Keratinocyte (primary cell): ENCODE measurements at regions not wholly inside any gene's neighbourhood (a gene's known extent, or its start where the extent isn't known, plus 50 kb on each side); places are given as distances from the start of the nearest gene placed in this dataset.

Experiments
- EZH2 ChIP-seq: IDR thresholded peaks from one replicate; pipeline ENCODE4 v1.6.1; 2012; ENCODE audit warnings: inconsistent platforms, mild to moderate bottlenecking, low read length, moderate library complexity
- TF ChIP-seq, protein P1 (sequence below), 3 experiments: IDR thresholded peaks in 1 of 3; conservative IDR thresholded peaks in 1 of 3; optimal IDR thresholded peaks in 1 of 3; 2 replicates in 2 of 3; 3 replicates in 1 of 3; pipeline versions ENCODE3 to v1.5.1; 2011; ENCODE audit warnings: low read length in 3 of 3, mild to moderate bottlenecking in 3 of 3, moderate library complexity in 2 of 3, control low read depth in 1 of 3, inconsistent platforms in 1 of 3; ENCODE audit not compliant: insufficient read depth in 2 of 3; ENCODE audit errors: extremely low read depth in 1 of 3

DNA sequence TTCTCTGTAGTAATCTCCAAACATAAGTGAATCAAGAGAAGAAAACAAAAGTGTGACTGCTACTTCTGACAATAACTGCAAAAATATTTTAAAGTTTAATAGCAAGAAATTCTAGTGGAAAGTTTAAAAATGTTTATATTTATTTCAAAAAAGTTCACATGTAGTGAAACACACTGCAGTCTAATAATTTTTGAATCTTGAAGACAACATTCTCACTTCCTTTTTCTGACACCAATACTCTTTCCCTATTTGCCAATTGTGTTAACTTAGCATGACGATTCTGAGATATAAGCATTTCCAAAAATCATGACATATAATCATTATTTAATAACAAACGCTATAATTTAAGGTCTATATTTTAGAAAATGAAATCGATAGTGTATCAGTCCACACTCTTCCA, 429.1 kb upstream of the PKDCC start:
- TF ChIP-seq, protein P1, sequence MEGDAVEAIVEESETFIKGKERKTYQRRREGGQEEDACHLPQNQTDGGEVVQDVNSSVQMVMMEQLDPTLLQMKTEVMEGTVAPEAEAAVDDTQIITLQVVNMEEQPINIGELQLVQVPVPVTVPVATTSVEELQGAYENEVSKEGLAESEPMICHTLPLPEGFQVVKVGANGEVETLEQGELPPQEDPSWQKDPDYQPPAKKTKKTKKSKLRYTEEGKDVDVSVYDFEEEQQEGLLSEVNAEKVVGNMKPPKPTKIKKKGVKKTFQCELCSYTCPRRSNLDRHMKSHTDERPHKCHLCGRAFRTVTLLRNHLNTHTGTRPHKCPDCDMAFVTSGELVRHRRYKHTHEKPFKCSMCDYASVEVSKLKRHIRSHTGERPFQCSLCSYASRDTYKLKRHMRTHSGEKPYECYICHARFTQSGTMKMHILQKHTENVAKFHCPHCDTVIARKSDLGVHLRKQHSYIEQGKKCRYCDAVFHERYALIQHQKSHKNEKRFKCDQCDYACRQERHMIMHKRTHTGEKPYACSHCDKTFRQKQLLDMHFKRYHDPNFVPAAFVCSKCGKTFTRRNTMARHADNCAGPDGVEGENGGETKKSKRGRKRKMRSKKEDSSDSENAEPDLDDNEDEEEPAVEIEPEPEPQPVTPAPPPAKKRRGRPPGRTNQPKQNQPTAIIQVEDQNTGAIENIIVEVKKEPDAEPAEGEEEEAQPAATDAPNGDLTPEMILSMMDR (optimal IDR thresholded peaks at IDR 0.05 in 1 of 3, IDR thresholded peaks at IDR 0.05 in 1 of 3, conservative IDR thresholded peaks at IDR 0.05 in 1 of 3; ENCODE audit: extremely low read depth in 1 of 3, insufficient read depth in 2 of 3, low read length in 3 of 3), result no peak
- no peak for TF ChIP-seq EZH2
